Caki2 (cell line): ENCODE measurements at regions not wholly inside any gene's neighbourhood (a gene's known extent, or its start where the extent isn't known, plus 50 kb on each side); places are given as distances from the start of the nearest gene placed in this dataset.
A peak's percentile ranks its signal among the peaks of the same experiment; 100 is the strongest.

Experiments
- DNase-seq: peaks from one replicate; pipeline ENCODE4 v3.0.0-alpha.2; 2015; ENCODE audit warnings: low read depth
- in situ Hi-C: cut with HindIII; loops from 2 replicates; pipeline ENCODE4 v1.10.0; 2016; ENCODE audit warnings: low sequenced_read_pairs, low pct_unique_long_range_greater_than_20kb, mixed read lengths

DNA sequence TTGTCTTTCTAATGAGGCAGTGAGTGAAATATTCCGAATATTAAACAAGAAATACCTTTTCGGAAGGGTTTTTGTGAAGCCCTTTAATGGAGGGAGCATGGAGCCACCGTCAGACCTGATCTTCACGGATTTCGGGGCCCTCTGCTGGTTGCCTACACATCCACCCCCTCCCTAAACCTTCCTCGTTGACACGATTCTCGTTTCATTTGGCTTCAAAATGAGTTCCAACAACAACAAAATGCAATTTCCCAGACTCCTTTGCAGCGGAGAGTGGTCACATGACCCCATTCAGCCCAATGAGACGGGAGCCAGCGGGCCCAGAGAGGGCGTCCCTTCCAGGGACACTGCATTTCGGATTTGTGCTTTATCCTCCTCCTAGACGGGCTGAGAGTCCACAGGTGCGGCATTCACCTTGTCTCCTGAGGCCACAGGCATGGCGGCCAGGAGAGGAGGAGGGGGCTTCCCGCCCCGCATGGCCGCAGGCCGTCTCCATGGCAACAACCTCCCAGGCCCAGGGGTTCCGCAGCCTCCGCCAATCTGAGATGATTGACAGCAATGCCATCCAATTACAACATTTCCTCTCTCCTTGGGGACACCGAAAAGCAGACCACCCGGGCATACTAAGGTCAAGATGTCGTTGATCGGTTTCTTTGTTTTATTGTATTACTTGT, 259.8 kb downstream of the C16orf95 start:
- no peak for DNase-seq
- in situ Hi-C loops: no loop called here

GRCh38 chr16:87057951-87058560, 259.1 kb downstream of the C16orf95 start:
- DNase-seq: no peak
- in situ Hi-C loops: no loop called here

DNA sequence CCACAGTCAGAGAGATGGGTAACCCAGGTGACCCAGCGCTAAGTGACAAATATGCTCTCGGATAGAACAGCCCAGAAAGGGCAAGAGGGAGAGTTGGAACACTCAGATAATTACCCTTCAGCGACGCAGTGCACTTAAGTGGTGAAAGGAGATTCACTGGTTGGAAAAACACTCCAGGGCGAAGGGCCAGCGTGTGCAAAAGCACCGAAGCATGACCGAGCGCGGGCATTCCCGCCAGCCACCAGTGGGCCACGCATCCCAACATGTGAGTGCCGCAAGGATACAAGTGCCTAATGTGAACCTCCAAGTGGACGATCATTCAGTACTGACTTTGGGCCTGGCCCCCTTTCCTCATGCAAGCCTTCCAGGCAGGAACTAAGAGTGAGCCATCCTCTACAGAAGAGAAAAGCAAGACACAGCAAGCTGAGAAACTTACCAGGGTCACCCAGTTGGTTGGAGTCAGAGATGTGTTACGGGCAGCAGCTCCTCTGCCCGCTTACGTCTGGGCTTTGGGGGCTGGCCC, 258.4 kb downstream of the C16orf95 start:
- DNase-seq: no peak
- in situ Hi-C loops: no loop called here

DNA sequence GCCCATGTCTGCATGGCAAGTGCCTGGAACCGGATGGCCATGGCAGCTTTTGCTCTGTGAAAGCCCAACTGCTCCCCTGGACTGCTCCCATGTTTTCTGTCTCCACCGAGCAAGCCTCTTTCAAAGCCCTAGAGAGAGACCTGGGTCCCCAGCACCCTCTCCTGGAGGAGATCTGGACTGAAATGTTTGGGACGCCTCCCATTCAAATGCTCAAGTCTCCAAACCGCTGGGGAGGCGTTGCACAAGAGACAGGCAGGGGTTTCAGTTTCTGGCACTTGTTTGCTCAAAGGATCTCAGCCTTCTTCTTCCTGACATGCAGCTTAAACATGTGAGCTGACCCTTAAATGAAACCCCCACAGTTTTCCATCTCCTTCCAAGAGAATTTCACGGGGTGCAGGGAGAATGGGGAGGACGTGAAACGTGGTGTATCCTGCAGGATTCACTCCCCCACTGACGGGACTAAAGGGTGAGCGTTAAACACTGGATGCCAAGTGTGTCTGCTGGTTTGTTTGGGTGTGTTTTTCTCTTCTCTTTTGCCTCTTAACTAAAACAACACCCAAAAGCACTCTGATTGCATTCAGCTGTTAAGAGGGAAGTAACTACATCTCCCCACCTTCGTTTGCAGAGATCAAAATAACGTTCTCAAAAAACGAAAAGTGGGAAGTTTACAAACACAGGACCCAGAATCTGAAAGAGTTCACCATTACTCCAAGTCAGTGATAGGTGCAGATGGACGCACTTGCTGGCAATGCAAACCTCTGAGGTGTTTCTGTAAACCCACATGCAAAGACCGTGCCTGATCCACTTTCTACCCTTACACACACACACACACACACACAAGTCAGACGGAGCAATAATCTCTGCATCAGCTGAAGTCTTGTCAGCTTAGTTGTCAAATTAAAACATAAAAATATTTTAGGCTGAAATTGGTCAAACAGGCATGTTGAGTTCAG, 256.9 kb downstream of the C16orf95 start:
- in situ Hi-C loops: no loop called here
- no peak for DNase-seq

GRCh38 chr16:87061243-87061920, 255.8 kb downstream of the C16orf95 start:
- in situ Hi-C loops: no loop called here
- no peak for DNase-seq

- DNase-seq: peak; percentile 69
- in situ Hi-C loops: no loop called here
Measured at GRCh38 chr16:87062569-87063442, 254.4 kb downstream of the C16orf95 start.

DNA sequence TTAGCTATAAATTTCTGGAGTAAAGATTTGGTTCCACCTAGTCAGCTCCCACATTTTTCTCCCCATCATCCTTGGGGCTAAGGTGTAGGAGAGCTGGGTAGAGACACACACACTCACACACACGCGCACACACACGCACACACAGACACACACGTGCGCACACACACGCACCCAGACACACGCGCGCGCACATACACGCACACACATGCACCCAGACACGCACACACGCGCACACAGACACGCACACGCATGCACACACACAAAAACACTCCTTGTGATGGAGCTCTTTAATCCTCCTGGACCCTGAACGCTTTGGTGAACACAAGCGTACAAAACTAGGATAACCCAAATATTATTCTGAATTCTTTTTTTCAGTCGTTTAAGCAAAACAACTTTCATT, 253.6 kb downstream of the C16orf95 start:
- in situ Hi-C loops: no loop called here
- DNase-seq: no peak

DNA sequence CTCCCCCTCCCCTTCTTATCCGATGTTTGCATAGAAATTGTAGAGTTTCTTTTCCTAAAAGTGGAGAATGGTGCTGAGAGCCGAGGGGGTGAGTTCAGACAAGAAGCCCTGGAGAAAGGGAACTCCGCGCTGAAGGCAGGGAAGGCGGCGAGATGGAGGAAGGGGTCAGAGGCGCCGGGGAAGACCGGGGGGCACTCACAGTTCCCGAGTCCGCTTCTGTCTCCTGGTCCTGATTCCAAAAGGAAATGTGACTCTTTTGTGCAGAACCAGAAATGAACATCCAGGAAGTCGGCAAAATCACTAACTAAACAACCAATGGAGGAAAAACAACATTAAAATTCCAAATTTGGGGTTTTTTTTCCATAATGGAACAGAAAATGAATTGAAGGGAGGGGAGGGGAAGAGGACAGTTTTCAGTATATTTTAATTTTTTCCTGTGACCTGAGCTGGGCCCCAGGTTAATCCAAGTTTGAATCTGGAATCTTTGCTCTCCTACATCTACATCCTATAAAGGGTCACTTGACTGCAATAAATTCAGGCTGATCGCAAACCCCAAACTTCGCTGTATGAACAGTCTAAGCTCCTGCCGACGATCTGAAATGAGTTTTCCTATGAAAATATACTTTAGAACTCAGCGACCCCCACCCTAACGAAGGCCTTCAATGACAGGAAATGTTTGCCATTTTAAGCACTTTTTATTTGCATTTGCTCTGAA, 252.3 kb downstream of the C16orf95 start:
- in situ Hi-C loops: no loop called here

DNA sequence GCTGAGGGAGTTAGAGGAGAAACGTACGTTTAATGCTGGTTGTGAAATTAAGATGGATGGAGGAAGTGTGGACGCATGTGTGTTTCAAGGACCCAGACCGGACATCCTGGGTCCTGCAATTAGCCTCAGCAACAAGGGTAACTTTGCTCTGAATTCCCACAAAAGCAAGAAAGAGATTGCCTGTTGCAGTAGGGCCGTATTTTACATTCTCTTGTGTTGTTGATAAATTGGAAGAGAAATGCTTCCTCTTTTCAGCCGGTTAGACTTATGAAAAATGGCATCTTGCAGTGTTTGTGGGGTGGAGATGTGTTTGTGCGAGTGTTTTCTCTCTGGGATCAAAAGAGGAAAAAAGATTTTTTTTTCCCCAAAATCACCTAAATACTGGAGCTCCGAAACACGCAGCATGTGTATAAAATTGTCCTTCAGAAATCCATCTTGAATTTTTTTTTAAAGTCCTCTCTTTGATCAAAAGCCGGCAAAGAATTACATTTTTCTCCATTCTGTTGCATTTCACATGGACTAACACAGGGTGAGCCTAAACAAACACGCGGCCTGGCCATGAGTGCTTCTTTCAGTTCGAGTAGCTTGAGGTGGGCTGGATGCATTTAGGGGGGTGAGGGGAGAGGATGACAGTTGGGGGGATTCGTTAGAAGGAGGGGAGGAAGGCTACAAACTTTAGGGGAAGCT, 251.6 kb downstream of the C16orf95 start:
- DNase-seq: no peak
- in situ Hi-C loops: no loop called here

More for the DNA sequence above, 252.3 kb downstream of the C16orf95 start:
- DNase-seq: no peak

DNA sequence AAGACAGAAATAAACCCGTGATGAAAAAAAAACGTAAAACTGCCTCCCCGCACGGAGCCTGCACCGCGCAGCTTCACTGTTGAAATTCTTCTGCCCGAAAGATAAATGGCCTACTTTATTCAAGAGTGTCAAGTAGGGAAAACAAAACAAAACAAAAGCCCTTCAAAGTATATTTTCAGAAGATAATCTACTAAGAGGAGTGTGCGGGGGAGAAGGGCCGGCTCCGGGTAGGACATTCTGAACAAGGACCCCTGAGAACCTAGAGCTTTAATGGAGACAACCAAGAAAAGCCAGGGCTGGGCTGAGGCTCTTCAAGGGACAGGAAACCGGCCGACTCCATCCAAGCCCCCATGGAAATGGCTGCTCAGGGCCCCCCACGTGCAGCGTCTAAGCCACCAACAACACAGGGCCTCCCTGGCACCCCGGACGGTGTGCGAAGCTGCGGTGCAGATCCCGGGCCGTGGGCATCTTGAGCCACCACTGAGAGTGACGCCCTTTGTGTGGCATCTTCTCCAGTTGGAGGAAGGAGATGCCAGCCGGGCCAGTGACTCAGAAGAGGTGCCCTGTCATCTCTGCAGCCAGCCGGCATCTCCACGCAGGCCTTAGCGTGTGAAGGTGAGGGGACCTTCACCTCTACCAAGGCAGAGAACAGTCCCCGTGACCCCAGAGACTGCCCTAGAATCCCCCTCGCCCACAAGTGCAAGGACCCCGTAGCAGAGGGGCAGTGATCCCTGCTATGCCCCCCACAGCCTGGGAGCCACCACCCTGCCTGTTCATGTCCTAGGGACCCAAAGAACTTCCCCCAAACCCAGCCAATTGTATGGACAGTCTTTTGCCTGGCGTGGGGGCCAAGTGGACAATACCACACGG, 250.8 kb downstream of the C16orf95 start:
- no peak for DNase-seq
- in situ Hi-C loops: no loop called here

- no peak for DNase-seq
- in situ Hi-C loops: no loop called here
Measured at GRCh38 chr16:87067003-87067556, 250.1 kb downstream of the C16orf95 start.

DNA sequence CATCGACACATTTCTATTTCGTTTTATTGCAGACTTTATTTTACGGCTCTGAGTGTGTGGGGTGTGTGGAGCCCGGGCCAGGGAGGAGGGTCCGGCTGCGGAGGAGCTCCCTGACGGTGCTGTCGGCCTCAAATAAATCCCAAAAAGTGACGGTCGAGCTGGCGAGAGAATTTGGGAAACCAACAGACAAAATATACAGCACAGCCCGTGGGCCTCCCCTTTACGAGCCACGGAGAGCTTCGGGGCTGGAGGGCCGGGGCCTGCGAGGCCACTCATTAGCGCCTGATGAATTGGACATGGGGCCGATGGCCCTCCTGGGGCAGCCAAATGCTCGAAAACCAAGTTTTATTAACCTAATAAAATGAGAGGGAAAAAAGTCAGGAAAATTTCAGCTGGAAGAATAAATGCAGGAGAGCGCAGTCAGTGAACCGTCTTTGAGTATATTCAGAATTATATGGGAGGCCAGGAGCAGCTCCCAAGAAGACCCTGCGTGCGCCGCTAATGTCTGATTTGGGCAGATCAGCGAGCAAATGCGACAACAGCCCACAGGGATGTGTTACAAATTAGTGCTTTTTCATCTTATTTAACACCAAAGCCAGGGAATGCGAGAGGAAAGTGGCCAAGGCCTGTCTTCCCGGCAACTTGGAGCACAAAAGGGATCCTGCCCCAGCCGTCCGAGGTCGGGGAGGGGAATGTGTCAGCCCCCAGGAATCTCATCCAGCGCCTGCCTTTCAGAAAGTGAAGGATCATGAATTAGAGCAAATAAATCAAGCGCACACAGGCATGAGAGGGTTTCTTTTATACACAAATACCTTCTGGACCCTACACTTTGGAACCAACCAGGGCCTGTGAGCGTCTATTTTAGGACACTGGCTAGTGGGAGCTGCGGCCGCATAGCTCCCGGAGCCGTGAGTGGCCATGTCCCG, 249.1 kb downstream of the C16orf95 start:
- DNase-seq: no peak
- in situ Hi-C loops: no loop called here

- DNase-seq: no peak
- in situ Hi-C loops: no loop called here
Measured at GRCh38 chr16:87068762-87069150, 248.4 kb downstream of the C16orf95 start.

GRCh38 chr16:87070657-87071056, 246.5 kb downstream of the C16orf95 start:
- in situ Hi-C loops: no loop called here
- DNase-seq: no peak
